ENCODE measurements at regions not wholly inside any gene's neighbourhood (a gene's known extent, or its start where the extent isn't known, plus 50 kb on each side); places are given as distances from the start of the nearest gene placed in this dataset.
A peak's percentile ranks its signal among the peaks of the same experiment; 100 is the strongest.

DNA sequence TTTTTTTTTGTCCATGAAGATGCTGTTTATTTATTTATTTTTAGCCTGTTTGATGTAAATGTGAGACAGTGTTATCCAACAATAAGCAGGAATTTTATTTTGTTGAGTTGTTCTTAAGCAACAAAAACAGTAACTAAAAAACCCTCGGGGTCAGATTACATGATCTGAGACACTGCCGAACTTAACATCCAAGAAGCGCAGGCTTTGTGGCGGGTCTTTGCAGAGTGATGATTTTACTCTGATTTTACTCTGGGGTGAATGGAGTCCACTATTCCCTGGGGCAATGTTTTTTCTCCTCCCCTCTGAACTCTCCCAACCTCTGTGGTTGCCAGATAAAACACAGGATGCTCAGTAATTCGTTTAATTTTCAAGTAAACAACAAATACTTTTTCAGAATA is 450.1 kb upstream of the B3GAT1 start:
- Histone ChIP-seq H3K27ac (no peak overlapping the region), H3K4me3 (no peak overlapping the region), H3K4me1 (no peaks in the 10 kb centered on the region), H3K27me3 (no peaks in the 10 kb centered on the region), H3K9me3 (no peaks in the 10 kb centered on the region), H3K36me3 (no peaks in the 10 kb centered on the region)
- intact Hi-C loops (cut with DNase I), result no loop called here
- DNase-seq (ENCODE audit: extremely low spot score in 2 of 2), result no peak
- TF ChIP-seq POLR2A (IDR thresholded peaks at IDR 0.05), result no peak
- no peak for TF ChIP-seq POLR2AphosphoS5 (IDR thresholded peaks at IDR 0.05; ENCODE audit: insufficient read depth in 1 of 2, low read depth in 1 of 2)
- TF ChIP-seq, protein P1, sequence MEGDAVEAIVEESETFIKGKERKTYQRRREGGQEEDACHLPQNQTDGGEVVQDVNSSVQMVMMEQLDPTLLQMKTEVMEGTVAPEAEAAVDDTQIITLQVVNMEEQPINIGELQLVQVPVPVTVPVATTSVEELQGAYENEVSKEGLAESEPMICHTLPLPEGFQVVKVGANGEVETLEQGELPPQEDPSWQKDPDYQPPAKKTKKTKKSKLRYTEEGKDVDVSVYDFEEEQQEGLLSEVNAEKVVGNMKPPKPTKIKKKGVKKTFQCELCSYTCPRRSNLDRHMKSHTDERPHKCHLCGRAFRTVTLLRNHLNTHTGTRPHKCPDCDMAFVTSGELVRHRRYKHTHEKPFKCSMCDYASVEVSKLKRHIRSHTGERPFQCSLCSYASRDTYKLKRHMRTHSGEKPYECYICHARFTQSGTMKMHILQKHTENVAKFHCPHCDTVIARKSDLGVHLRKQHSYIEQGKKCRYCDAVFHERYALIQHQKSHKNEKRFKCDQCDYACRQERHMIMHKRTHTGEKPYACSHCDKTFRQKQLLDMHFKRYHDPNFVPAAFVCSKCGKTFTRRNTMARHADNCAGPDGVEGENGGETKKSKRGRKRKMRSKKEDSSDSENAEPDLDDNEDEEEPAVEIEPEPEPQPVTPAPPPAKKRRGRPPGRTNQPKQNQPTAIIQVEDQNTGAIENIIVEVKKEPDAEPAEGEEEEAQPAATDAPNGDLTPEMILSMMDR (IDR thresholded peaks at IDR 0.05), result no peak

DNA sequence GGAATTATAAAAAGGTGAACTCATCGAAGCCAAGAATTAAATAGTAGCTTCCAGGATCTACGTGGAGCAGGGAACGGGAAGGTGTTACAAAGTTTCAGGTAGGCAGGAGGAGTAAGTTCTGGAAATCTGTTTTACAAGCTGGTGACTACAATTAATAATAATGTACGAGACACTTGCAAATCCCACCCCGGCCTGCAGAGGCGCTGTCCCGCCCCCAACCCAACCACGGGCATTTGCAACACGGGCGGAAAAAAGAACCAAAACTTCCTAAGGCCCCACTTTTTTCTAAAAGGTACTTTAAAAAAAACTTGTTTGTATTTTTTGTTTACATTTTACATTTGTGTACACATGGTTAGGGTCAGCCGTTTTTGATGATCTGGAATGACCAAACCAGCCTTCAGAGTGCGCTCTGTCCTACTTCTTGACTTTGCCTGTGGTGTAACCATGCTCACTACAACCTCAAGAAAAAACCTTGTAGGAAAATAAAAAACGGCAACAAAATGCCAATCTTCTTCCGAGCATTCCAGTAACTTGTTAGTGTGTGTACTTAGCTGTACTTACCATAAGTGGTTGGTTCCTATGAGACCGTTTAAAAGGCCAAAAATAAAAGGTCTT is 449.6 kb upstream of the B3GAT1 start:
- no peak for TF ChIP-seq POLR2A (IDR thresholded peaks at IDR 0.05)
- Histone ChIP-seq H3K36me3 (no peaks in the 10 kb centered on the region), H3K4me3 (no peak overlapping the region), H3K27ac (no peak overlapping the region), H3K9me3 (no peaks in the 10 kb centered on the region), H3K4me1 (no peaks in the 10 kb centered on the region), H3K27me3 (no peaks in the 10 kb centered on the region)
- DNase-seq (ENCODE audit: extremely low spot score in 2 of 2), result no peak
- intact Hi-C loops (cut with DNase I), result no loop called here

DNA sequence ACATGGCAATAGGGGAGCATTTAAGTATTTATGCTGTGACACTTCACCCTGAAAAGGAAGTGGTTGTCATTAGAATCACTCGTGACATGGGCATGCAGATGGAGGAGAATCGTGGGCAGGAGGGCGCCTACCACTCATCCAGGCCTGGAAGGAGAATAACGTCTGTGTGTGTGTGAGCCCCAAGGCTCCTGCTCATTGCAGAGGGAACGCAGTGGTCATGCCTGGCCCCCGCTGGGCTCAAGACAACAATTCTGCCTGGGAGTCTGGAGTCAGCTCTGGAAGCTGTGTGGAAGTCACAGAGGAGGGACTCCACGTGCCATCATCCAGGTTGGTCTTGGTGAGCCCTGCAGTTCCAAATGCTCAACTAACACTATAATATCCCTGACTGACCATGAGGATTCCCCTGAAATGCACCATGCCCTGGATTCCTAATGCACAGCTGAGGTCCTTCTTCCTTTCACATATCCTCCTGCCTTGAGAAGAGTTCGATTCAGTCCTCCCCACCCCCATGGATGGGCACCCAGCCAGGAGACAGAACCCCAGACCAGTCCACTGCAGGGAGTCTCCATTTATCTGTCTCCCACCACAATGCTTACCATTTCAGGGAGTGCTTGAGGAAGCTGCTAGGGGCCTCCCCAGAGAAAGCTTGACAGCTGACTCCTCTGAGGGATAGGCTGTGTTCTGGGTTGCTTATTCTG is 446.9 kb upstream of the B3GAT1 start:
- DNase-seq (ENCODE audit: extremely low spot score in 2 of 2), result peak in 1 of 2 donors; percentile 25
- TF ChIP-seq, protein P1 (IDR thresholded peaks at IDR 0.05), result no peak

DNA sequence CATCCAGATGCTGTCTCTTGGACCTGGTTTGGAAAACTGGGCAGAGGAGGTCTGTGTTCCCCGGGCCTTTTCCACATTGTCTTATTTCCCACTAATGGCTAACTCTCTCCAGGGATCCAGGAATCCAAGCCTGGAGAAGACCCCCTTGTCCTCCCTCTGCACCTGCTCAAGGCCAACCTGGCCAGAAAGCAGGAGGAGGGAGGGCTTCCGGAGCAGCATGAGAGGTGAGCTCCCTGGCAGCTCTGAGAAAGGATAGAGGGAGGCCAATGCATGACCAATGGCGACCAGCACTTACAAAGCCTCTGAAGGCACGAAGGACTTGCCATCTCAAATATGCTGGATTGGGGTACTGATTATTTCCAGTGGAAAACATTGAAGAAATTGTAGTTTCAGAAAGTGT is 445.0 kb upstream of the B3GAT1 start:
- Histone ChIP-seq H3K27ac (no peak overlapping the region), H3K27me3 (no peaks in the 10 kb centered on the region), H3K9me3 (no peaks in the 10 kb centered on the region), H3K36me3 (no peaks in the 10 kb centered on the region), H3K4me3 (no peak overlapping the region), H3K4me1 (no peaks in the 10 kb centered on the region)
- TF ChIP-seq POLR2AphosphoS5 (IDR thresholded peaks at IDR 0.05; ENCODE audit: insufficient read depth in 1 of 2, low read depth in 1 of 2) (no peak), POLR2A (IDR thresholded peaks at IDR 0.05) (no peak)
- TF ChIP-seq, protein P1 (IDR thresholded peaks at IDR 0.05), result no peak
- peak in 1 of 2 donors; percentile 65 for DNase-seq (ENCODE audit: extremely low spot score in 2 of 2)
- intact Hi-C loops (cut with DNase I), result no loop called here

More for the DNA sequence above, 446.9 kb upstream of the B3GAT1 start:
- H3K27ac ChIP-seq, result no peak overlapping the region
- H3K4me1 ChIP-seq, result no peaks in the 10 kb centered on the region
- H3K9me3 ChIP-seq, result no peaks in the 10 kb centered on the region
- no peak overlapping the region for H3K4me3 ChIP-seq
- intact Hi-C loops (cut with DNase I), result no loop called here
- no peaks in the 10 kb centered on the region for H3K27me3 ChIP-seq
- no peaks in the 10 kb centered on the region for H3K36me3 ChIP-seq

DNA sequence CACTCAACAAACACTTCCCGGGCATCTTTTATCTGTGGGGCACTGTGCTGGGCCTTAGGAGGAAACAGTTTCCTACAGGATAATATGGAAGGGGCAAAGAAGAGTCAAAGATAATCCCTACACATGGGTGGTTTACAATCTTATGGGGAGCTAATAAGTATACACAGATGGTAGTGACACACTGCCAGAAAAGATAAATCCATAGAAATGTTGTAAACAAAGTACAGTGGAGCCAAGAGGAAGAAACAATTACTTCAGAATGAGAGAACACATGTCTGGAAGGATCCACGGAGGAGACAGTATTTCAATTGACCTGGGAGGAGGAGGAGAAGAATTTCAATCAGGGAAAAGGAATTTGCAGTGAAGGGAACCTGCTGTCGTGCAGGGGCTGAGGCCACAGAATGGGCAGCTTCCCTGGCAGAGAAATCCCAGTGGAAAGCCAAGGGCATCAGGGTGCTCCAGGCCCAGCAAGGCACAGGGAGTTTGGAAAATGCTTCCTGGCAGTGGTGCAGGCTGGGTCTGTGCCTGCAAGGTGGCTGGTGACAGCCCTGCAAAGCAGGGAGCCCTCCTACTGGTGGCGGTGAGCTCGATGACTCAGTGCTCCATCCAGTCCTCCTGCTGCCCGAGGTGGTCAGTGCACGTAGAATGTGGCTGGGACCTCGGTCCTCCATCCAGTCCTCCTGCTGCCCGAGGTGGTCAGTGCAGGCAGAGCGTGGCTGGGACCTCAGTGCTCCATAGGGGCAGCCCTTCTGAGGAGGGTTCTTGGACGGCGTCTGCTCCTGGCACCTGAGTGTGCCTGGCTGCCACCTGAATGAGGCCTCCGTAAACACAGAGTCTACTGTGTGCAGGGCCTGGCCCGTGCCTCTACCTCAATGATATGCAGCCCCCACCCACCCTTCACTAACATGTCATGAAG is 444.3 kb upstream of the B3GAT1 start:
- TF ChIP-seq, protein P1 (IDR thresholded peaks at IDR 0.05), result no peak
- TF ChIP-seq POLR2A (IDR thresholded peaks at IDR 0.05), result no peak
- TF ChIP-seq POLR2AphosphoS5 (IDR thresholded peaks at IDR 0.05; ENCODE audit: insufficient read depth in 1 of 2, low read depth in 1 of 2), result no peak
- peak in 1 of 2 donors; percentile 65 for DNase-seq (ENCODE audit: extremely low spot score in 2 of 2)
- no peaks in the 10 kb centered on the region for H3K4me1 ChIP-seq
- no peak overlapping the region for H3K4me3 ChIP-seq
- intact Hi-C loops (cut with DNase I), result no loop called here
- H3K27ac ChIP-seq, result no peak overlapping the region
- no peaks in the 10 kb centered on the region for H3K27me3 ChIP-seq
- H3K9me3 ChIP-seq, result no peaks in the 10 kb centered on the region
- no peaks in the 10 kb centered on the region for H3K36me3 ChIP-seq
